HG03196 (cell line): ENCODE measurements at regions not wholly inside any gene's neighbourhood (a gene's known extent, or its start where the extent isn't known, plus 50 kb on each side); places are given as distances from the start of the nearest gene placed in this dataset.

Experiments
- ATAC-seq: cut with Tn5 transposase; IDR thresholded peaks from one replicate; pipeline ENCODE4 v1.9.1; 2021; ENCODE audit not compliant: unreplicated experiment

DNA sequence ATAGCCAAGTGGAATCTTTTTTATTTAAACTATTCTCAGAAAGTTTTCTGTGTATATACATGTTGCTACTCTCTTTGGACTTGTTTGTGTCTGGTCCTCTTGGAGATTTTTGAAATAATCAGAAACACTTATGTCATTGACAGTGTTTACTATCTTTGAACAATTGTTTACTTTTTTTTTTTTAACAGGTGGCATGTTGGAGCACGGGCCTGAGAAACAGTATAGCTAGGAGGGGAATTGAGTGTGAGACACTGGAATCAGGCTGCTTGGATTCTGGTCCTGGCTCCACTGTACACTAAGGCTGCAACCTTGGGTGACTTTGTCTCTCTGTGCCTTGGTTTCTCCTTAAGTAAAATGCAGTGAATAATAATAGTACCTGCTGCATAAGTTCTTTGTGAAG lies 279.6 kb downstream of the PRL start:
- ATAC-seq = no peak

DNA sequence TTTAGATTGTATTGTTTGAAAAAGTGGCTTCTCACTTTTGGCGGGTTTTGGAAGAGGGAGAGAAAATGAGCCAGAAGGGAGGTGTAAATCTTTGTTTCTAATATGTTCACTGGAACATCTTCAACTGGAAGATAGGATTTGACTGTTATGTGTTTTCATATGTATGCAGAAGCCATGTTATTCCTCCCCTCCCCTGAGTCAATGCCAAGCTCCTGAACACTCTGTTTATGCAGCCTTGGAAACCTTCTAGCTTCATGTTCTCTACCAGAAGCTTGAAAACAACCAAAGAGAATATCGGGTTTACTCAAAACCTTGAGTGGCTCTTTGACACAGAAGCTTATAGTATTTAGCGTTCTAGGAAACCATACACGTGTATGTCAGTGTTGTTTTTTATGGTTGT lies 279.1 kb downstream of the PRL start:
- ATAC-seq = no peak

DNA sequence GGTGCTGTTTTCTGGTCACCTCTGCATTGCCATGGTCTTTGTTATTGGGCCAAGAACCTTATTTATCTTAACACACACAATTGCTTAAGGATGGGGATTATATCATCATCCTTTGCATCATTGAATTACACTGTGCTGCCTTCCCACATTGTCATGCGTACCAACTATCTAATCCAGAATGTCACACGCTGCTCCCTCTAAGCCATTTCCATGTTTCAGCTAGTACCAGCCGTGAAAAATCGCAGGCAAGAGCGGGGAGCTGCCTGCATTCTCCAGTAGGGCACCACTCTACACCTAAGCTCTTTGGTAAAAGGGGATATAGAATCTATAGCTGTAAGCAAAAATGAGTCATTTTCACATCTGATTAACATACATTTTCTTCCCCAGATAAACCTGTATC lies 277.0 kb downstream of the PRL start:
- ATAC-seq = no peak

DNA sequence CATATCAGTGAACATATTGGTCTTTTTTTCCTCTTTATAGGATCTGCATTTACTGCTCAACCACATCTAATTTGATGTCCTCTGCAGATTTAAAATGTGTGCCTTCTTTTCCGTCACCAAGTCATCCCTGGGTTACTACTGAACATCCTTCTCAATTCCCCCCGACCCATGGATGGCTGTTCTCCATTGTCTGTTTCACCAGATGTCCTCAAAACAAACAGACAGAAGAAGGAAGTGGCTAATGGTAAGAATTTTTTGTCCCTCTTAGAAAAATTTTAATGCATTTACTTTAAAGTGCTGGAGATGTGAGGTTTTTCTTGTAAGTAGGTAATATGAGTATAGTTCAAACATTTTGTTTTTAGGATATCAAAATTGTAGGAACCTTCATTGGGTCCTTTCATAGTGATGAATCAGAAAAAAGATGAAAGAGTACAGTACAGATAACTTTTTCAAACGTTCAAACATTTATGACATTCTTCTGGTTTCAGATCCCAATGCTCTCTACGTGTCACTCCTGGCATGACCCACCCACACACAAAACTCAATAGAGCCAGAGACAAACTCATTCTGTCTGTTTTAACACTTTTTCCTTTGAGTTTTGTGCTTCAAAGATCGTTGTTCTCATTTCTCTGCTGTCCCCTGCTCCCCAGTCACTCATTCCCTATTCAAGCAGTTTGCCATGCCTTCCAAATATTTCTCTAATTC lies 276.4 kb downstream of the PRL start:
- no peak for ATAC-seq

DNA sequence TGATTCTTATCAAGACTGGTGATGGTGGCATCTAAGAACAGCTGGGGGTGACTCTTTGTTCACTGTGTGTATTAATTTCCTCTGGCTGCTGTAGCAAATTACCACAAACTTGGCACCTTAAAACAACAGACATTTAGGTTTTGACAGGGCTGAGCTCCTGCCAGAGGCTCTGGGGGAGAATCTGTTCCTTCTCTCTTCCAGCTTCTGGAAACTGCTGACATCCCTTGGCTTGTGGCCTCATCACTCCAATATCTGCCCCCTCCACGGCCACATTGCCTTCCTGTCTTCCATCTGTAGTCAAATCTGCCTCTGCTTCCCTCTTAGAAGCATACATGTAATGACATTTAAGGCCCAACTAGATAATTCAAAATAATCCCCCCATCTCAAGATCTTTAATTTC lies 274.9 kb downstream of the PRL start:
- no peak for ATAC-seq

DNA sequence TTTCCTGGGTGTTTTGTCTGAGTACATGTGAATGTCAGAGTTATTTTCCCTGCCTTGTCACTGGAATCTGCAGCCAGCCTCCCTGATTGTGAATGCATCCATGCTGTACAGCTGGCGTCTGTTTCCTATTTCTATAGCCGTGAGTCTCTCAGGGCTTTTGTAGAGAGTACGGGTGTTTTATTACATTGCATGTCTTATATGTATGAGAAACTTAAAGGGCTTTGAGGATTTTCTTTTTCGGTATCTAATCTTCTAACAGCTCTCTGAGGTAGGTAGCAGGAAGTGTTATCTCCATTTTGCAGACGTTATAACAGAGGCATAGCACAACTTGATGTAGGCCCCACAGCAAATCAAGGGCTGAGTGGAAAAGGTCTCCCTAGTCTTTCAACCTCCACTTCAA lies 272.9 kb downstream of the PRL start:
- no peak for ATAC-seq

DNA sequence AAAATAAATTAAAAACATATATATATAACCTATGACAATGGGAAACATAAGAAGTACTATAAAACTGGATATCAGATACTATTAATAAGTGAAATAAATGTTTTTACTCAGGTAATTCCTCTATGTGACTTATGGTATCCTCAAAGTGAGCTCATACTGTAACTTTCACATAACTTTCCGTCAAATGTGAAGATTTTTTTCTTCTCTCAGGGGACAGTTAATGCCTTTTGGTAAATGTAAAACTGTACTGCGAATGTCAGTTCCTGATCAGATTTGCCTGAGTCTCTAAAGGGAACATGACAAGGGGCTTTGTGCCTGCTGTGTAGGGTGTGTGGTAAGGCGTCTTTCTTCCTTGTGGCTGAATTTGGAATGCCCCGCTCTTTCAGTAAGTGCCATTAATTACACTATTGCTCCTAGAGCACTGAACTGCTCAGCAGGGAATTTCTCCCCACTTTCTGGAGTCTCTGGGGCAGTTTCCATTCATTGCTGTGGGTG lies 271.8 kb downstream of the PRL start:
- peak; percentile 40 for ATAC-seq

DNA sequence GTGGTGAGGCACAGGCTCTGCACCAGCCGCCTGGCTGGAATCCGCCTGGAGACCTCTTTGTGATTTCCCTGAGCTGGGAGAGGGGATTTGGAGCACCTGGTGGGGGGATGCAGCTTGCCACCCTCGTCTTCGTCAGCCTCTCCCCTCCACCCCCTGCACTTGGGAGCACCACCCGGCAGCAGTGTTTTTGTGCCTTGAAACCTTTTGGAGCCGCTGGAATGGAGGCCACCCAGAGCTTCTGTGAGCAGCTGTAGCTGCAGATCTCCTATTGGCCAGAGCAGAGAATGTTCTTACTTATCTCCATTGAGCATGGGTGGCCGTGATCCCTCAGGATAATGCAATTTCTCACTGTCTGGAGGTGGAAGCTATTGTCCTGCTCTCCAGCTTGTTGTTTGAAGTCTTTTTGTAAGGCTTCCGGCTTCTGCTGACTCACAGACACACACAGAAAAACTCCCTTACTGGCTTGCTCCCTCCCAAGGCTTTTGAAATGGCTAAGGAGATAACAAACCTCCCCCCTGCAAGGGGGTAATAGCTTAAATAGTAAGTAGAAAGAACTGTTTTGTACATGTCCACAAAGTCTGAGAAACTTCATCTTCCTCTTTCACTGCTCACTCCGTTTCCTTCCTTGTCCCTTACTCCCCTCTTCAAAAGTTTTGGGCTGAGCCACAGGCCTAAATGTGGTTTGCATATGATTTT lies 271.2 kb downstream of the PRL start:
- peak; percentile 58 for ATAC-seq

DNA sequence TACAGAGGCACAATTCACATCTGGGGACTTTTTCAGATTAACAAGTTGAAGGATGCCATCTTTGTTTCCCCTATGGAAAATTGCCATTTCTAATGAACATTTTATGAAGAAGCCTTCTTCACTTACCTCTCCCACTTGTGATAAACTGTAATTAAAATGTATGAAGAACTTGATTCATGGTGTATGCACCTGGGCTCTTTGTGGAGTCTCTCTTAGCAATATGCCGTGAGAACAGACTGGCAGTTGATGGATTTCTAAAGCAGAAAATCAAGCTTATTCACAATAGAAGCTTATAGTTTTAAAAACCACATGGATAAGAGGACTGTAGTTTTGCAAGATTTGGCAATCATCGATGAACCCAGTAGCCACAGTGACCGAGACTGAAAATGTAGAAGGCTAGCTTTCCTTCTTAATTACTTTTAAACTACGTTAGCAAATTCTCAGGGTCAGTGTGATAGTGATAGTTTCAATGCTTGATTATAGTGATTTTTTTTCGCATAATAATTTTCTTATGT lies 270.6 kb downstream of the PRL start:
- ATAC-seq = no peak

DNA sequence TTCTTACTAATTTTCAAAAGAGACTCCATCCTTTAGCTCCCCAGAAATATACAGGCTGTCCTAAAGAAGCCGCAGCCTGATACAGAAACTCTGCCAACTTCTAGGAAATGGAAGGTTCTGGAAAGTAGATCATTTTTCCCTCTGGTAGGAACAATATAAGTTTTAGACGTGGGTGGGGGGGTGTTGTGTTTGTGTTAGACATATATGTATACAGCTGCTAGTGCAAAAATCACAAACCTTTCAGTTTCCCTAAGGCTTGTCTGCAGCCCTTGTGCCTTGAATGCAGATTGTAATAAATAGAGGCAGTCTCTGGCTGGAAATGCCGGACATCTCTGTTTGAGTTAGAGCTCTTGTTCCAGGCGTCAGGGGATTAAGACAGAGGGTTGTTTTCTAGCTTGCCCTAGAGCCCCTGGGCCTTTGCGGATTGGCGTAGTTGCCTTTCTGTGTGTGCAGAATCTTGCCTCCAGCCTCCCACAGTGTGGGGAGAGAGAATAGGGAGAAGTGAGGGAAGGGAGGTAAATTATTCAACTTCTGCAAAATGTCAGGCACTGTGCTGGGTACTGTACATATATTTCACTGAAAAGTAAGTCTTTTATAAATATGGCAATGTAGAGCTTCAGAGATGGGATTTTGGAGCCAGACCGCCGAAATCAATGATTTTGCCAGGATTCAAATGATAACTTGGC lies 269.7 kb downstream of the PRL start:
- no peak for ATAC-seq

DNA sequence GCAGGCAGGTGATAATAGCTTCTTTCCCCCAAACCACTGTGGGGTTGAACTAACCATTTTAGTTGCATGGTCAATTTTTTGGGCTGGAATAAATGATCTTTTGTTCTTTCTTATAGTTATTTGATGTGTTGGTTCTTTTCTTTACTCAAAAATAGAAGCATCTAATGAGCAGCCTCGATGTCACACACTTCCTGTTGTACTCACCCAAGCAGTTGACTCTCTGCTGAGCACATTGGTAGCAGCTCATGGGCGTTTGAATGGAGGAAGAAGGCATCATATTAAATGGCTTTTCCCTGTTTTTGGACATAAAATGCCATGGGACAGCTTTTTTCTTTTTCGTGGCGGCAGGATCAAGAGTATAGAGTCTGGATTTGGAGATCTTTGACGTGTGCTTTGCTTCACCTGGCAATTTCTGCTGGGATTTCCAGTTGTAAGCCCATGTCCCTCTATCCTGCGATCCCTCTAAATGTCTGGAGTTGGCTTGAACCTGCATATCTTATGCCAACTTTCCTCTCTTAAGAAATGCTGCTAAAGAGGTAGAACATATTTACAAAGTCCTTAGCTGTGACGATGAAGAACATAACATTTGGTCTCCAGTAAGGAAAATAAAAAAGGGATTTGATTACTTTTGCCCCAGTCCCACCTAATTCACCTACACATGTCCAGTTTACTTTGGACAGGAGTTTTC lies 268.3 kb downstream of the PRL start:
- ATAC-seq = no peak

DNA sequence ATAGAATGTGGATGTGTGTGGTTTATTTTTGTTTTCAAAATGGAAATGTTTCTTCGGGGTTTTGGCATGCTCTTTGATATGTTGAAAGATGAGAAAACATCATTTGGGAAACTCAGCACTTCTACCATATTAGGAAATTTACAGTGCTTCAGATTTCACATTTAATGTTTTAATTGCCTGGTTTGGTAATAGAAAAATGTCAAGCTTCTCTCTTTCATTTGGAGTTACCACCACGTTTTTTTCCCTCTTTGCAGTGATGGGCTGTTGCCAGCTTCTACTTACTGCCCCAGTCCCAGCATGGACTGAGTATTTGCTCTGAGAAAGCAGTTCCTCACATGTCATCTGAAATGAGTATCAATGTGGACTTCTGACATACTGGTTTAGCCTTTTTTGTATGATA lies 267.7 kb downstream of the PRL start:
- ATAC-seq = no peak

DNA sequence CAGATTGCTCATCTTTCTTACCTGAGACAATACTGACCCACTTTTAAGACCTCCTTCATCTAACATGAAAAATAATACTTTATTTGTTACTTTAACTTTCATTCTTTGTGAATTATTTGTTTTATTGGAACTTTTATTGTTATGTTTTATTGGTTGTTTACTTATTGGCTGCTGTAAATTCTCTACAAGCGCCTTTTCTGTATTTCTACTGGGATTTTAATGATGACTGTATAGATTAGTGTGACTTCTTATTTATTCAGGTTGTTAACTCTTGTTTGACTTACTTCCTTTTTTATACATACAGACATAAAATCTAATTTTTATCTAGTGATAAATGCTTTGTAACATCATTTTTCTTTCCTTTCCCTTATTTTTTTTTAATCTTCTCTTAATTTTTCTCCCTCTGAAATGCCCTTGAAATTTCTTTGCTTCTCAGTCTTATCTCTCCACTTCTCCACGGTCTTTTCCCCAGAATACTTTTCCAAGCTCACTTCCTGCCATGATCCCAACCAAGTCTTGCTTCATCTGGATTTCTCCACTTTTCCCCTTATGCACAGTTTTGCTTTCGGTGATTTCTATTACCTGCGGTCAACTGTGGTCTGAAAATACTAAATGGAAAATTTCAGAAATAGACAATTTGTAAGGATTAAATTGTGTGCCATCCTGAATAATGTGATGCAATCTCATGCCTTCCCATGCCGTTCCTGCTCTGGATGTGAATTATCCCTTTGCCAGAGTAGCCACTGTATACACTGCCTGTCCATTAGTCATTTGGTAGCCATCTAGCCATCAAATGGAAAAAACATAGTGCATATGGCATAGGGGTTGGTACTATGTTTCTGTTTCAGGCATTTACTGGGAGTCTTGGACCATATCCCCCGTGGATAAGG lies 265.9 kb downstream of the PRL start:
- no peak for ATAC-seq

DNA sequence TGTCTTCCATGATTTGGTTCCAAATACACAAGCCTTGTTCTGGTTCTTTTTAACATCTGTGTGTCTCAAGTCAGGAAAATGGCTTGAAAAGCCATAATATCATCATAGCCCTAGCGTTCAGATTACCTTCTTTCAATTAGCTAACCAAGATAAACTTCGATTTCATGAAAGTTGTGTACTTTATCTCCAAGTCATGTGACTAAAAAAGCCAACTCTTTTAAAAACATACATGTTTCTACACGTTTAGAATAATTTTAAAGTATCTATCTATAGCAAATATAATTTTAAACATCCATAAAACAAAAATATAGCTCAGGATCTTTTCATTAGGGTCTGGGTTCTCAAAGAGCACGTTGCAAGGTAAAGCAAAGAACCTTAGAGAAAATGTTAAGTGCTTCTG lies 261.1 kb downstream of the PRL start:
- ATAC-seq = no peak

DNA sequence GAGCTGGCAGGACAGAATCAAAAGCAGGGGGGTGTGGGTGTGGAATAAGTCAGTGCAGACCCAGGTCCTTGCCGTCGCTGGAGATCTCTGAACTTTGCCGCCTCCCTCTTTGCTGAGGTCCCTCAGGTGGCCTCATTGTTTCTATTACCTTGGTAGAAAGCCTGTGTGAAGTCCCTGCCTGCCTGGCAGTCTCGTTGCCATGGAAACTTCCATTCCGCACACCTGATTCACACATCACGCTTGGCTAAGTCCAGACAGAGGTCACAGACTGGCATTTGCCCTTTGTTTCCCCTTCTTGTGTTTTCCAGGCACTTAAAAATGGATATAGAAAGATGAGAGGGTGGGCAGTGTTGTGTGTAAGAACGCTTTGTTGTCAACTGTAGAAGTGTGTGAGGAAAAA lies 260.6 kb downstream of the PRL start:
- ATAC-seq = peak; percentile 66

DNA sequence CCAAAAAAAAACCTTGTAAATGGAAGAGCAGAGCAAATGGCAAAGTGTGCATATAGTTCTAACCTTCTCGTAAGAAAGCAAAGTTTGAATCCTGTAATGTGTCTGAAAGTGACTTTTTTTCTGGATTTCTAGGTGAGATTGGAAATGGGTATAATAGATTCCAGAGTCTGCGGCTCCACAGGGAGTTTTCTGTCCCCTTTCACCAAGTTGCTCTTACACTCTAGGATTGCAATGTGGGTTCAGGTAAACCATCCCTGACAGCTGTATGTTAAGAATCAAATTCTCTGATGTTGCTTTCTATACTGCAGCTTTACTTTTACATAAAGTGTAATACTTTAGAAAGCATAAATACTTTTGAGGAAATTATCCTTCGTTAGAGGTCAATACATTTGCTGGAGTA lies 260.1 kb downstream of the PRL start:
- peak; percentile 7 for ATAC-seq

DNA sequence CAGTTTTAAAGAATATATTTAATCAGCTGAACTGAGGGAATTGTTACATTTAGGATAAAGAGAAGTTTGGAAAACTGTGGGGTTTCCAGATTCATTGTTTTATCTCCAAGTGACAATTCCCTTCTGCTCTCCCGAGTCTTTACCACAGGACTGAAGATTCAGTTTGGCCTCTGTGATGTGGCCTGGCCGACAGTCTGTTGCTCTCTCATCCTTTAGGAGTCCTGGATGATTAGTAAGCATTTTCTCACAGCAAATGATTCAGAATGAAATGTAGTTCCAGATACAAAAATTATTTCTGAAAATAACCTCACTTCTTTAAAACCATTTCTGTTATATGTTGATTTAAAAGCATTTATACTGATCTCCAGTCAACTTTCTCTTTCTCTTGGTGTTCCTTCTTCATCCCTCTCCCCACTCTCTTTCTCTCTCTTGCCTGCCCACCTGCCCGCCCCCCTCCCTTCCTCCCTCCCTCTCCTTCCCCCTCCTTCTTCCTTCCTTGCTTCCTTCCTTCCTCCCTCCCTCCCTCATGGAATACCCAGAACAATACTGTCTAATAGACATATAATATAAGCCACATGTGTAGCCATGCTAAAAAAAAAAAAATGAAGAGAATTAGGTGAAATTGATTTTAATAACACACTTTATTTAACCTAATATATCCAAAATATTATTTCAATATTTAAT lies 254.9 kb downstream of the PRL start:
- no peak for ATAC-seq

DNA sequence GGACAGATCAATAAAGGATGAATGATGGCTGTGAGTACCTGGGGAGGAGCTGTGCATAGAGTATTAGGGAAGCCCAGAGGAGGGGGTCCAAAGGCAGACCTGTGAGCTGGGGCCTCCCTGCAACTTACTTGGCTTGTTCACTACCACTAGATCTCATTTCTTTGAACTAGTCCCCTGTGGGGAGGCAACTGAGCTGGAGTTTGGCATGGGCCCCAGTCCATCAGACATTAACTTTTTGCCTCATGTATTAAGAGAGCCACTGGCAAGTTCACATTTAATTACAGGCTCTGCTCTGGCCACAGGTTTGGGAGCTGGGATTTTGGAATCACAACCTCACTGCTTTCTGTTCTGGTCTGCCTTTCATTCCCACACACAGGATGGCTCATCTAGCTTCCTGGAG lies 254.1 kb downstream of the PRL start:
- ATAC-seq = no peak

DNA sequence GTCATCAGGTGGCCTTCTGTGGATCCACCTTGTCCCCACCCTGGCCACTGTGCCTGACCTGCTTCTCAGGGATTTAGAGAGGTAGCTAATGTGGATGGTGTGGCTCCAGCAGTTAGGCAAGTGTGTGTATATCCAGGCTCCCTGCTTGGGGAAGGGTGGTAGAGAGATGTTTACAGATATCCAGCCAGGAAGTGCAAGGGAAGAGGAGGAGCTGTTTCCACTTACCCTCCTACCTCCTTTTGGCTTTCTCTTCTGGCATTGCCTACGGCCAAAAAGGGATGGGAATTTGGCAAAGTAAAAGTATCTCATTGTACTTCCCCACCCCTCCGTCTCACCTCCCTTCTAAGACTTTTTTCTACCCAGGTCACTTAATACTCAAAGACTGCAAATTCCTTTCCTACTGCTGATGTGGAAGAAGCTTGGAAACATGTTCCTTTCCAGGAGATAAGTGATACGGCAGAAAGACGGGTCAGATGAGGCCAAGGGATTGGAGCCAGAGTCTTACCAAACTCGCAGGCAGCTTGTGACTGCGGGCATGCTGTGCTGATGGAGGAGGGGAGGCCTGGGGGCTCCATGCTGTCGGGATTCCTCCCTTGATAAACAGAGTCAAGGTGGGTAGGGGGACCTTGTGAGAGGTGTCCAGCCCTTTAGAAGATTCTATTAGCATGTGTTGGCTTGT lies 253.4 kb downstream of the PRL start:
- no peak for ATAC-seq
